Spinal cord (tissue), 9 donors: ENCODE measurements at regions not wholly inside any gene's neighbourhood (a gene's known extent, or its start where the extent isn't known, plus 50 kb on each side); places are given as distances from the start of the nearest gene placed in this dataset.
"Not testable (repeated sequence)": the region's sequence is repeated elsewhere in the genome, so short reads cannot be mapped to it uniquely, and the experiment has no call there.

Experiments used
- DNase-seq, 6 donors: peaks; one replicate each; pipeline versions ENCODE4 v3.0.0 to v3.0.0-alpha.2; 2013 to 2015; ENCODE audit warnings: low spot score in 6 of 6, low read depth in 4 of 6
- H3K27ac ChIP-seq: one replicate; pipeline ENCODE4 v1.5.1; 2013; ENCODE audit warnings: low read depth, low read length, control low read depth
- H3K27me3 ChIP-seq: one replicate; pipeline ENCODE4 v1.6.1; 2013; ENCODE audit warnings: low read length; ENCODE audit not compliant: control insufficient read depth, insufficient read depth
- H3K36me3 ChIP-seq: one replicate; pipeline ENCODE4 v1.6.1; 2013; ENCODE audit warnings: low read length; ENCODE audit not compliant: control insufficient read depth, insufficient read depth
- H3K4me1 ChIP-seq: one replicate; pipeline ENCODE4 v1.6.1; 2013; ENCODE audit warnings: low read length; ENCODE audit not compliant: control insufficient read depth, insufficient read depth
- H3K4me3 ChIP-seq: one replicate; pipeline ENCODE4 v1.5.1; 2013; ENCODE audit warnings: low read depth, low read length, control low read depth
- H3K9me3 ChIP-seq: one replicate; pipeline ENCODE4 v1.6.1; 2013; ENCODE audit warnings: low read length; ENCODE audit not compliant: control insufficient read depth, insufficient read depth
- WGBS: methylation state at CpG from one replicate; pipeline ENCODE4 v1.1.5; 2013; ENCODE audit warnings: missing lambda C conversion rate; ENCODE audit not compliant: insufficient coverage; 5-methylcytosine and 5-hydroxymethylcytosine counted together
- donor health status: healthy.

GRCh38 chr12:30578426-30578825, 117.2 kb downstream of the IPO8 start:
- Histone ChIP-seq H3K27me3 (no peaks in the 10 kb centered on the region), H3K36me3 (no peaks in the 10 kb centered on the region), H3K27ac (no peak overlapping the region), H3K4me1 (no peaks in the 10 kb centered on the region), H3K9me3 (no peaks in the 10 kb centered on the region), H3K4me3 (no peak overlapping the region)
- WGBS = 90% methylated on average over 4 of the region's 5 CpGs
- no peak for DNase-seq

- Histone ChIP-seq H3K36me3 (no peaks in the 10 kb centered on the region), H3K9me3 (no peaks in the 10 kb centered on the region), H3K4me3 (no peak overlapping the region), H3K27me3 (no peaks in the 10 kb centered on the region), H3K4me1 (no peaks in the 10 kb centered on the region), H3K27ac (no peak overlapping the region)
- WGBS = no CpG with 5 or more reads among the region's 1 CpG
- no peak for DNase-seq
These were observed 122.5 kb downstream of the IPO8 start for GRCh38 chr12:30573145-30573544.

- no peak overlapping the region for H3K27ac ChIP-seq
- H3K4me3 ChIP-seq = no peak overlapping the region
- H3K36me3 ChIP-seq = no peaks in the 10 kb centered on the region
- no peaks in the 10 kb centered on the region for H3K27me3 ChIP-seq
- peak in 1 of 6 donors; percentile 31 for DNase-seq
- WGBS = no CpG with 5 or more reads among the region's 5 CpGs
- no peaks in the 10 kb centered on the region for H3K9me3 ChIP-seq
- H3K4me1 ChIP-seq = no peaks in the 10 kb centered on the region
These were observed 125.3 kb downstream of the IPO8 start for GRCh38 chr12:30570211-30570890.

GRCh38 chr12:30569426-30569825, 126.2 kb downstream of the IPO8 start:
- WGBS = no CpG with 5 or more reads among the region's 4 CpGs
- Histone ChIP-seq H3K4me3 (no peak overlapping the region), H3K9me3 (no peaks in the 10 kb centered on the region)

GRCh38 chr12:30568453-30568852, 127.2 kb downstream of the IPO8 start:
- Histone ChIP-seq H3K27ac (no peak overlapping the region), H3K36me3 (no peaks in the 10 kb centered on the region), H3K4me1 (no peaks in the 10 kb centered on the region), H3K27me3 (no peaks in the 10 kb centered on the region), H3K9me3 (no peaks in the 10 kb centered on the region), H3K4me3 (no peak overlapping the region)
- DNase-seq = no peak

More at GRCh38 chr12:30569426-30569825, 126.2 kb downstream of the IPO8 start:
- Histone ChIP-seq H3K27ac (no peak overlapping the region), H3K4me1 (no peaks in the 10 kb centered on the region), H3K27me3 (no peaks in the 10 kb centered on the region), H3K36me3 (no peaks in the 10 kb centered on the region)
- no peak for DNase-seq

- H3K27ac ChIP-seq = no peak overlapping the region
- DNase-seq = no peak
- H3K9me3 ChIP-seq = no peaks in the 10 kb centered on the region
- H3K36me3 ChIP-seq = no peaks in the 10 kb centered on the region
- H3K4me1 ChIP-seq = no peaks in the 10 kb centered on the region
- WGBS = 92% methylated on average over 1 of the region's 1 CpG
- no peaks in the 10 kb centered on the region for H3K27me3 ChIP-seq
- H3K4me3 ChIP-seq = no peak overlapping the region
These were observed 128.6 kb downstream of the IPO8 start for GRCh38 chr12:30567082-30567481.

- no CpG with 5 or more reads among the region's 2 CpGs for WGBS
- no peaks in the 10 kb centered on the region for H3K27me3 ChIP-seq
These were observed 131.3 kb downstream of the IPO8 start for GRCh38 chr12:30564394-30564793.

GRCh38 chr12:30548203-30548602, 147.5 kb downstream of the IPO8 start:
- WGBS = 83% methylated on average over 1 of the region's 1 CpG
- Histone ChIP-seq H3K4me1 (no peaks in the 10 kb centered on the region), H3K27me3 (no peaks in the 10 kb centered on the region), H3K4me3 (no peak overlapping the region), H3K9me3 (no peaks in the 10 kb centered on the region), H3K27ac (no peak overlapping the region), H3K36me3 (no peaks in the 10 kb centered on the region)
- no peak for DNase-seq

More at GRCh38 chr12:30564394-30564793, 131.3 kb downstream of the IPO8 start:
- H3K4me1 ChIP-seq = no peaks in the 10 kb centered on the region
- H3K4me3 ChIP-seq = no peak overlapping the region
- no peak overlapping the region for H3K27ac ChIP-seq
- H3K9me3 ChIP-seq = no peaks in the 10 kb centered on the region
- no peak for DNase-seq
- H3K36me3 ChIP-seq = no peaks in the 10 kb centered on the region

- DNase-seq = no peak
- H3K36me3 ChIP-seq = no peaks in the 10 kb centered on the region
- H3K9me3 ChIP-seq = peaks cover 2% of the 10 kb centered on the region
- WGBS = 89% methylated on average over 4 of the region's 4 CpGs
- no peaks in the 10 kb centered on the region for H3K27me3 ChIP-seq
- no peak overlapping the region for H3K27ac ChIP-seq
- H3K4me1 ChIP-seq = no peaks in the 10 kb centered on the region
- no peak overlapping the region for H3K4me3 ChIP-seq
These were observed 149.5 kb downstream of the IPO8 start for GRCh38 chr12:30546121-30546520.

GRCh38 chr12:30544704-30545103, 151.0 kb downstream of the IPO8 start:
- H3K9me3 ChIP-seq, H3K36me3 ChIP-seq, DNase-seq, H3K27me3 ChIP-seq, H3K4me1 ChIP-seq, H3K27ac ChIP-seq, H3K4me3 ChIP-seq: not testable (repeated sequence)
- no CpG with 5 or more reads among the region's 3 CpGs for WGBS
